ENCODE measurements at regions not wholly inside any gene's neighbourhood (a gene's known extent, or its start where the extent isn't known, plus 50 kb on each side); places are given as distances from the start of the nearest gene placed in this dataset.

GRCh38 chr3:107942244-107942643 is 148.6 kb downstream of the CD47 start:
- TF ChIP-seq POLR2AphosphoS5 (IDR thresholded peaks at IDR 0.05) (no peak), POLR2A (IDR thresholded peaks at IDR 0.05; ENCODE audit: low read depth) (no peak), EP300 (IDR thresholded peaks at IDR 0.05) (no peak)
- TF ChIP-seq, protein P1, sequence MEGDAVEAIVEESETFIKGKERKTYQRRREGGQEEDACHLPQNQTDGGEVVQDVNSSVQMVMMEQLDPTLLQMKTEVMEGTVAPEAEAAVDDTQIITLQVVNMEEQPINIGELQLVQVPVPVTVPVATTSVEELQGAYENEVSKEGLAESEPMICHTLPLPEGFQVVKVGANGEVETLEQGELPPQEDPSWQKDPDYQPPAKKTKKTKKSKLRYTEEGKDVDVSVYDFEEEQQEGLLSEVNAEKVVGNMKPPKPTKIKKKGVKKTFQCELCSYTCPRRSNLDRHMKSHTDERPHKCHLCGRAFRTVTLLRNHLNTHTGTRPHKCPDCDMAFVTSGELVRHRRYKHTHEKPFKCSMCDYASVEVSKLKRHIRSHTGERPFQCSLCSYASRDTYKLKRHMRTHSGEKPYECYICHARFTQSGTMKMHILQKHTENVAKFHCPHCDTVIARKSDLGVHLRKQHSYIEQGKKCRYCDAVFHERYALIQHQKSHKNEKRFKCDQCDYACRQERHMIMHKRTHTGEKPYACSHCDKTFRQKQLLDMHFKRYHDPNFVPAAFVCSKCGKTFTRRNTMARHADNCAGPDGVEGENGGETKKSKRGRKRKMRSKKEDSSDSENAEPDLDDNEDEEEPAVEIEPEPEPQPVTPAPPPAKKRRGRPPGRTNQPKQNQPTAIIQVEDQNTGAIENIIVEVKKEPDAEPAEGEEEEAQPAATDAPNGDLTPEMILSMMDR (IDR thresholded peaks at IDR 0.05) = no peak

All from esophagus muscularis mucosa (tissue), 4 donors.